ENCODE measurements at regions not wholly inside any gene's neighbourhood (a gene's known extent, or its start where the extent isn't known, plus 50 kb on each side); places are given as distances from the start of the nearest gene placed in this dataset.

- Histone ChIP-seq H3K4me2 (ENCODE audit: insufficient read depth, low read length) (no peak overlapping the region), H3K4me3 (ENCODE audit: low read depth in 1 of 2, low read length in 2 of 2) (no peak overlapping the region), H3K9me3 (ENCODE audit: insufficient read depth, low read length, severe bottlenecking) (no peaks in the 10 kb centered on the region), H3K27ac (ENCODE audit: low read length) (no peak overlapping the region), H3K27me3 (ENCODE audit: insufficient read depth, low read length, poor library complexity) (no peaks in the 10 kb centered on the region), H2AFZ (ENCODE audit: low read depth, low read length) (no peak overlapping the region), H3K4me1 (ENCODE audit: insufficient read depth, low read length) (no peaks in the 10 kb centered on the region), H3K79me2 (ENCODE audit: insufficient read depth, low read length) (no peaks in the 10 kb centered on the region), H3K36me3 (ENCODE audit: insufficient read depth, low read length) (no peaks in the 10 kb centered on the region), H4K20me1 (ENCODE audit: insufficient read depth, low read length) (no peaks in the 10 kb centered on the region), H3K9ac (ENCODE audit: low read depth, low read length) (no peak overlapping the region)
- ATAC-seq (ENCODE audit: insufficient read depth, low read depth), result no peak
- no peak for TF ChIP-seq EZH2 (IDR thresholded peaks at IDR 0.05; ENCODE audit: borderline replicate concordance, low read depth, low read length, severe bottlenecking)
- no peak for DNase-seq
Measured at GRCh38 chr13:53890696-53891095, 862.1 kb downstream of the OLFM4 start.

GRCh38 chr13:53901593-53901992, 873.0 kb downstream of the OLFM4 start:
- H3K27ac ChIP-seq (ENCODE audit: low read length), result no peak overlapping the region
- TF ChIP-seq EZH2 (IDR thresholded peaks at IDR 0.05; ENCODE audit: borderline replicate concordance, low read depth, low read length, severe bottlenecking), result no peak
- TF ChIP-seq, protein P1, sequence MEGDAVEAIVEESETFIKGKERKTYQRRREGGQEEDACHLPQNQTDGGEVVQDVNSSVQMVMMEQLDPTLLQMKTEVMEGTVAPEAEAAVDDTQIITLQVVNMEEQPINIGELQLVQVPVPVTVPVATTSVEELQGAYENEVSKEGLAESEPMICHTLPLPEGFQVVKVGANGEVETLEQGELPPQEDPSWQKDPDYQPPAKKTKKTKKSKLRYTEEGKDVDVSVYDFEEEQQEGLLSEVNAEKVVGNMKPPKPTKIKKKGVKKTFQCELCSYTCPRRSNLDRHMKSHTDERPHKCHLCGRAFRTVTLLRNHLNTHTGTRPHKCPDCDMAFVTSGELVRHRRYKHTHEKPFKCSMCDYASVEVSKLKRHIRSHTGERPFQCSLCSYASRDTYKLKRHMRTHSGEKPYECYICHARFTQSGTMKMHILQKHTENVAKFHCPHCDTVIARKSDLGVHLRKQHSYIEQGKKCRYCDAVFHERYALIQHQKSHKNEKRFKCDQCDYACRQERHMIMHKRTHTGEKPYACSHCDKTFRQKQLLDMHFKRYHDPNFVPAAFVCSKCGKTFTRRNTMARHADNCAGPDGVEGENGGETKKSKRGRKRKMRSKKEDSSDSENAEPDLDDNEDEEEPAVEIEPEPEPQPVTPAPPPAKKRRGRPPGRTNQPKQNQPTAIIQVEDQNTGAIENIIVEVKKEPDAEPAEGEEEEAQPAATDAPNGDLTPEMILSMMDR (IDR thresholded peaks at IDR 0.05; ENCODE audit: borderline replicate concordance, extremely low read depth, low read length, poor library complexity, severe bottlenecking), result no peak
- no peaks in the 10 kb centered on the region for H3K79me2 ChIP-seq (ENCODE audit: insufficient read depth, low read length)
- no peaks in the 10 kb centered on the region for H3K9me3 ChIP-seq (ENCODE audit: insufficient read depth, low read length, severe bottlenecking)
- ATAC-seq (ENCODE audit: insufficient read depth, low read depth) (no peak), DNase-seq (no peak)
- no peak overlapping the region for H3K4me2 ChIP-seq (ENCODE audit: insufficient read depth, low read length)
- no peaks in the 10 kb centered on the region for H4K20me1 ChIP-seq (ENCODE audit: insufficient read depth, low read length)
- no peak overlapping the region for H3K4me3 ChIP-seq (ENCODE audit: low read depth in 1 of 2, low read length in 2 of 2)
- no peak overlapping the region for H2AFZ ChIP-seq (ENCODE audit: low read depth, low read length)
- H3K36me3 ChIP-seq (ENCODE audit: insufficient read depth, low read length), result no peaks in the 10 kb centered on the region
- no peak overlapping the region for H3K9ac ChIP-seq (ENCODE audit: low read depth, low read length)
- H3K27me3 ChIP-seq (ENCODE audit: insufficient read depth, low read length, poor library complexity), result no peaks in the 10 kb centered on the region
- H3K4me1 ChIP-seq (ENCODE audit: insufficient read depth, low read length), result no peaks in the 10 kb centered on the region

DNA sequence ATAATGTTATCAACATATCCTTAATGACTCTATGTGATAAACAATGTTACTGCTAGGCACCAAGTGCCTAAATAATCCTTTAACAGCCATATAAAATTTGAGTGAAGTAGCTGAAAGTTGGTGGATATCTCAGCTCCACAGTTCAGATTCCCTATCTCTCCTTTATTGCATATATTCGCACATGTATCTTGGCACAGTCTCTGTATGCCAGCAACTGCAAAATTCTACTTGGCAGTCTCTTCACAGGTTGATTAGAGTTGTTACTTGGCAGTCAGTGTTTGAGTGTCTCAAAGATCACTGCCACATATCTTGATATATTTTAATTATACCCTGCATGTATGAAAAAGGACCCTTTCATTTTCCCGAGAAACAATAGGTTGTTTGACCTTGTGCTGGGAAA, 879.3 kb downstream of the OLFM4 start:
- no peaks in the 10 kb centered on the region for H3K9me3 ChIP-seq (ENCODE audit: insufficient read depth, low read length, severe bottlenecking)
- no peak for TF ChIP-seq EZH2 (IDR thresholded peaks at IDR 0.05; ENCODE audit: borderline replicate concordance, low read depth, low read length, severe bottlenecking)
- TF ChIP-seq, protein P1 (IDR thresholded peaks at IDR 0.05; ENCODE audit: borderline replicate concordance, extremely low read depth, low read length, poor library complexity, severe bottlenecking), result no peak
- no peak overlapping the region for H3K4me2 ChIP-seq (ENCODE audit: insufficient read depth, low read length)
- H3K4me1 ChIP-seq (ENCODE audit: insufficient read depth, low read length), result no peaks in the 10 kb centered on the region
- H2AFZ ChIP-seq (ENCODE audit: low read depth, low read length), result no peak overlapping the region
- H4K20me1 ChIP-seq (ENCODE audit: insufficient read depth, low read length), result no peaks in the 10 kb centered on the region
- H3K79me2 ChIP-seq (ENCODE audit: insufficient read depth, low read length), result no peaks in the 10 kb centered on the region
- DNase-seq, result no peak
- ATAC-seq (ENCODE audit: insufficient read depth, low read depth), result no peak
- H3K9ac ChIP-seq (ENCODE audit: low read depth, low read length), result no peak overlapping the region
- no peaks in the 10 kb centered on the region for H3K36me3 ChIP-seq (ENCODE audit: insufficient read depth, low read length)
- H3K4me3 ChIP-seq (ENCODE audit: low read depth in 1 of 2, low read length in 2 of 2), result no peak overlapping the region
- H3K27ac ChIP-seq (ENCODE audit: low read length), result no peak overlapping the region
- no peaks in the 10 kb centered on the region for H3K27me3 ChIP-seq (ENCODE audit: insufficient read depth, low read length, poor library complexity)

DNA sequence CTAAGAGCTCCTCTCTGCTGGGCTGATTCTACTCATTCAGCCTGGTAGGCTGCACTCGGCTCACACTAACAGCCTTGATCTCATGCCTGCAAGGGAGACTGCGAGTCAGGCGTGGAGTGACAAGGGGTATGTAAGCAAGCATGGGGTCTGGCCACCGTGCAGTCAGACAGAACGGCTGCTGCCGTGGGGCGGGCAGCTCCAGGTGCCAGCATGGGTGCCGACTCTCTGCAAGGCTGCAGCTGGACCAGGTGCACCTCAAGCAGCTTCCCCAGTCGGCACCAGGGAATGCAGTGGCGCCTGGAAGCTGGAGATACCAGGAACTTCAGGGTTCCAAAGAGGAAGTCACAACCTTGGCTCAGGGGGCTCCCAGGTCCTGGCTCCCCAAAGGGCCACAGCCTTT, 892.3 kb downstream of the OLFM4 start:
- H3K9me3 ChIP-seq (ENCODE audit: insufficient read depth, low read length, severe bottlenecking), result no peaks in the 10 kb centered on the region
- H3K9ac ChIP-seq (ENCODE audit: low read depth, low read length), result no peak overlapping the region
- H3K4me3 ChIP-seq (ENCODE audit: low read depth in 1 of 2, low read length in 2 of 2), result no peak overlapping the region
- H2AFZ ChIP-seq (ENCODE audit: low read depth, low read length), result no peak overlapping the region
- DNase-seq (no peak), ATAC-seq (ENCODE audit: insufficient read depth, low read depth) (no peak)
- H3K4me1 ChIP-seq (ENCODE audit: insufficient read depth, low read length), result no peaks in the 10 kb centered on the region
- H3K4me2 ChIP-seq (ENCODE audit: insufficient read depth, low read length), result no peak overlapping the region
- H3K36me3 ChIP-seq (ENCODE audit: insufficient read depth, low read length), result no peaks in the 10 kb centered on the region
- no peak overlapping the region for H3K27ac ChIP-seq (ENCODE audit: low read length)
- no peaks in the 10 kb centered on the region for H3K79me2 ChIP-seq (ENCODE audit: insufficient read depth, low read length)
- TF ChIP-seq, protein P1 (IDR thresholded peaks at IDR 0.05; ENCODE audit: borderline replicate concordance, extremely low read depth, low read length, poor library complexity, severe bottlenecking), result no peak
- TF ChIP-seq EZH2 (IDR thresholded peaks at IDR 0.05; ENCODE audit: borderline replicate concordance, low read depth, low read length, severe bottlenecking), result no peak
- no peaks in the 10 kb centered on the region for H4K20me1 ChIP-seq (ENCODE audit: insufficient read depth, low read length)
- H3K27me3 ChIP-seq (ENCODE audit: insufficient read depth, low read length, poor library complexity), result no peaks in the 10 kb centered on the region
